GM12878 (cell line): ENCODE measurements at regions not wholly inside any gene's neighbourhood (a gene's known extent, or its start where the extent isn't known, plus 50 kb on each side); places are given as distances from the start of the nearest gene placed in this dataset.

ENCODE experiments used
- ATAC-seq: fragments of 200-7000 bp; cut with Tn5 transposase; 3 replicates; pipeline ENCODE4 v1.9.1; 2020; ENCODE audit warnings: mild to moderate bottlenecking, moderate library complexity
- BruUV-seq: library from RNA; stranded (reverse); fragments of 400-500 nt; replicated peaks from 2 replicates; lab custom pipeline; 2021; lab: Mats Ljungman, UMichigan
- CTCF ChIA-PET: fragments of 300-600 bp; sonication (Branson Sonifier 250); formaldehyde crosslinking; extraction: SDS; loops from one replicate; lab custom pipeline; 2021; ENCODE audit warnings: inconsistent platforms; lab: Yijun Ruan, JAX
- POLR2A ChIA-PET: fragments of 350-600 bp; formaldehyde crosslinking; extraction: SDS; loops from one replicate; lab custom pipeline; 2021; ENCODE audit warnings: inconsistent platforms; lab: Charles Lee
- RAD21 ChIA-PET: fragments of 300-600 bp; sonication (Branson Sonifier 250); formaldehyde crosslinking; loops from one replicate; lab custom pipeline; 2023; ENCODE audit warnings: antibody characterized with exemption; ENCODE audit not compliant: unreplicated experiment; lab: Charles Lee
- SMC1A ChIA-PET: fragments of 300-600 bp; sonication (Branson Sonifier 250); formaldehyde crosslinking; loops from one replicate; lab custom pipeline; 2023; ENCODE audit not compliant: unreplicated experiment, uncharacterized antibody; lab: Charles Lee
- DNase-seq: peaks from one replicate; pipeline ENCODE4 v3.0.0-alpha.2; 2011; ENCODE audit warnings: low read depth, low spot score
- FAIRE-seq: peaks from 3 replicates; lab custom pipeline; 2011; peaks lifted over from hg19 to GRCh38; lab: Jason Lieb, UNC
- H2AFZ ChIP-seq: 2 replicates; pipeline ENCODE4 v1.6.0; 2011; ENCODE audit warnings: low read depth, low read length, control low read depth; ENCODE audit not compliant: control insufficient read depth
- H3K27ac ChIP-seq: 2 replicates; pipeline ENCODE4 v1.5.1; 2011; ENCODE audit warnings: control low read depth; ENCODE audit not compliant: control insufficient read depth, insufficient read depth
- H3K27me3 ChIP-seq, 2 experiments: replicated peaks in 1 of 2; 2 replicates each; pipeline versions ENCODE4 v1.6.0 to v1.6.1; 2011; ENCODE audit warnings: low read length in 1 of 2; ENCODE audit not compliant: control insufficient read depth in 2 of 2, insufficient read depth in 2 of 2
- H3K36me3 ChIP-seq, 2 experiments: 2 replicates each; pipeline ENCODE4 v1.5.1; 2011; ENCODE audit warnings: low read length in 1 of 2; ENCODE audit not compliant: control insufficient read depth in 2 of 2, insufficient read depth in 2 of 2
- H3K4me1 ChIP-seq: 2 replicates; pipeline ENCODE4 v1.6.1; 2011; ENCODE audit warnings: mild to moderate bottlenecking, low read length, moderate library complexity, mixed read lengths; ENCODE audit not compliant: control insufficient read depth, insufficient read depth
- H3K4me2 ChIP-seq: 2 replicates; pipeline ENCODE4 v1.6.0; 2011; ENCODE audit warnings: control low read depth; ENCODE audit not compliant: control insufficient read depth, insufficient read depth
- H3K4me3 ChIP-seq: fragments of 200-600 bp; sonication (generic); 2 replicates; pipeline ENCODE4 v1.5.1; 2016
- H3K79me2 ChIP-seq: 2 replicates; pipeline ENCODE4 v1.6.0; 2011; ENCODE audit warnings: low read length; ENCODE audit not compliant: control insufficient read depth, insufficient read depth
- H3K9ac ChIP-seq: 2 replicates; pipeline ENCODE4 v1.8.0; 2011; ENCODE audit warnings: low read length, control low read depth, mixed read lengths; ENCODE audit not compliant: control insufficient read depth, insufficient read depth
- H3K9me3 ChIP-seq: replicated peaks from 3 replicates; pipeline ENCODE4 v1.5.1; 2011; ENCODE audit warnings: mild to moderate bottlenecking, low read length; ENCODE audit not compliant: control insufficient read depth, insufficient read depth
- H4K20me1 ChIP-seq: 2 replicates; pipeline ENCODE4 v1.6.0; 2011; ENCODE audit not compliant: control insufficient read depth, insufficient read depth
- BHLHE40 ChIP-seq, 2 experiments: fragments of 450-650 bp in 1 of 2; IDR thresholded peaks; 2 replicates each; pipeline ENCODE4 v1.6.1; 2011 to 2017; ENCODE audit warnings: low read depth in 2 of 2, borderline replicate concordance in 1 of 2, improper control_type of control experiment in 1 of 2, low read length in 1 of 2, mild to moderate bottlenecking in 1 of 2
- CEBPB ChIP-seq, 2 experiments: fragments of 150-350 bp in 1 of 2; IDR thresholded peaks; 2 replicates each; pipeline ENCODE4 v1.6.1; 2012 to 2014; ENCODE audit warnings: low read depth in 2 of 2, low read length in 2 of 2, borderline replicate concordance in 1 of 2, inconsistent platforms in 1 of 2
- E2F4 ChIP-seq: IDR thresholded peaks from 2 replicates; pipeline ENCODE4 v1.6.1; 2012; ENCODE audit warnings: low read depth, low read length, improper control_type of control experiment
- EED ChIP-seq: sonication (generic); IDR thresholded peaks from 2 replicates; pipeline ENCODE4 v1.6.1; 2016; ENCODE audit warnings: antibody characterized with exemption, low read depth
- ESRRA ChIP-seq: IDR thresholded peaks from 2 replicates; pipeline ENCODE4 v1.6.1; 2012; ENCODE audit warnings: mild to moderate bottlenecking, low read length, improper control_type of control experiment
- ETV6 ChIP-seq, 2 experiments: fragments of 450-650 bp in 1 of 2; IDR thresholded peaks in 1 of 2; conservative IDR thresholded peaks in 1 of 2; 2 replicates each; pipeline ENCODE4 v1.6.1; 2014; ENCODE audit warnings: antibody characterized with exemption in 1 of 2, borderline replicate concordance in 1 of 2, low read depth in 1 of 2, mild to moderate bottlenecking in 1 of 2, moderate library complexity in 1 of 2
- IRF5 ChIP-seq: fragments of 450-650 bp; IDR thresholded peaks from 2 replicates; pipeline ENCODE4 v1.6.1; 2017; ENCODE audit warnings: borderline replicate concordance
- NFYB ChIP-seq: IDR thresholded peaks from 2 replicates; pipeline ENCODE4 v1.6.1; 2011; ENCODE audit warnings: low read depth, mild to moderate bottlenecking, low read length, improper control_type of control experiment, moderate library complexity; ENCODE audit not compliant: insufficient read depth
- RAD51 ChIP-seq: fragments of 450-650 bp; IDR thresholded peaks from 2 replicates; pipeline ENCODE4 v1.6.1; 2016; ENCODE audit warnings: moderate library complexity, mild to moderate bottlenecking, inconsistent platforms
- RFX5 ChIP-seq: IDR thresholded peaks from 2 replicates; pipeline ENCODE4 v1.6.1; 2011; ENCODE audit warnings: low read depth, low read length, improper control_type of control experiment
- SUZ12 ChIP-seq: fragments of 200-600 bp; sonication (generic); IDR thresholded peaks from one replicate; pipeline ENCODE4 v1.6.1; 2018; ENCODE audit warnings: antibody characterized with exemption, mild to moderate bottlenecking; ENCODE audit not compliant: unreplicated experiment
- TAF1 ChIP-seq: IDR thresholded peaks from 2 replicates; pipeline ENCODE4 v1.6.1; 2011; ENCODE audit warnings: mild to moderate bottlenecking, low read depth, low read length, borderline replicate concordance
- WRNIP1 ChIP-seq: IDR thresholded peaks from 2 replicates; pipeline ENCODE4 v1.6.1; 2011; ENCODE audit warnings: low read depth, low read length, improper control_type of control experiment, borderline replicate concordance
- ZBTB11 ChIP-seq: fragments of 450-650 bp; formaldehyde crosslinking; IDR thresholded peaks from 2 replicates; pipeline ENCODE4 v1.5.0; 2022; ENCODE audit warnings: mild to moderate bottlenecking, missing genetic modification characterization
- ZNF384 ChIP-seq: IDR thresholded peaks from 2 replicates; pipeline ENCODE4 v1.6.1; 2012; ENCODE audit warnings: low read depth, mild to moderate bottlenecking, low read length, improper control_type of control experiment, borderline replicate concordance
- ZNF622 ChIP-seq: fragments of 450-650 bp; IDR thresholded peaks from 2 replicates; pipeline ENCODE4 v1.6.1; 2017; ENCODE audit warnings: mild to moderate bottlenecking, inconsistent platforms
- WGBS: methylation state at CpG from one replicate; pipeline ENCODE4 v1.1.6; 2016; ENCODE audit warnings: low lambda C conversion rate; ENCODE audit not compliant: insufficient replicate concordance, insufficient coverage; ENCODE audit errors: missing lambda C conversion rate; 5-methylcytosine and 5-hydroxymethylcytosine counted together
- in situ Hi-C: fragments of 300-500 bp; cut with MboI; formaldehyde crosslinking; loops from 9 replicates; pipeline ENCODE4 v1.14.3; 2018; ENCODE audit warnings: mixed read lengths
- intact Hi-C: fragments of 100-400 bp; cut with micrococcal nuclease; formaldehyde crosslinking; loops from one replicate; pipeline ENCODE4 v1.14.2; 2022; ENCODE audit not compliant: unreplicated experiment

GRCh38 chr1:80966266-80966665, 834.5 kb upstream of the ADGRL2 start (continued):
- no peak for TF ChIP-seq TAF1
- TF ChIP-seq EED: no peak
- TF ChIP-seq ETV6 (conservative IDR thresholded peaks at IDR 0.05 in 1 of 2, IDR thresholded peaks at IDR 0.05 in 1 of 2; ENCODE audit: borderline replicate concordance in 1 of 2, low read depth in 1 of 2): no peak

- H2AFZ ChIP-seq: no peak overlapping the region
- CTCF ChIA-PET: interaction anchor here (0.9 kb wide), 1 partner anchor 9 kb away, joined by 3 read pairs; no protein-coding TSS in a partner anchor
- H3K9ac ChIP-seq: no peak overlapping the region
- TF ChIP-seq RFX5: no peak
- no peak for TF ChIP-seq BHLHE40 (IDR thresholded peaks at IDR 0.05; ENCODE audit: borderline replicate concordance in 1 of 2, low read depth in 2 of 2, low read length in 1 of 2)
- no peak for TF ChIP-seq IRF5
- TF ChIP-seq ZBTB11 (CRISPR knock-in tag): no peak
- no peak for TF ChIP-seq CEBPB (IDR thresholded peaks at IDR 0.05; ENCODE audit: borderline replicate concordance in 1 of 2, low read depth in 2 of 2, low read length in 2 of 2)
- no peak for TF ChIP-seq ESRRA
- TF ChIP-seq NFYB: no peak
- TF ChIP-seq WRNIP1: no peak
- TF ChIP-seq E2F4: no peak
- no peak for TF ChIP-seq ZNF622
- TF ChIP-seq RAD51: no peak
- TF ChIP-seq SUZ12: no peak
- TF ChIP-seq ZNF384: no peak
- TF ChIP-seq TAF1: no peak
- SMC1A ChIA-PET: no interaction called here
- no peaks in the 10 kb centered on the region for H4K20me1 ChIP-seq
- in situ Hi-C loops: no loop called here
- ATAC-seq (no peak), FAIRE-seq (no peak), DNase-seq (no peak)
- RAD21 ChIA-PET: no interaction called here
- H3K27ac ChIP-seq: no peak overlapping the region
- no TSS peak for BruUV-seq
- H3K36me3 ChIP-seq: no peaks in the 10 kb centered on the region
- H3K4me2 ChIP-seq: no peak overlapping the region
- H3K4me3 ChIP-seq: no peak overlapping the region
- H3K79me2 ChIP-seq: no peaks in the 10 kb centered on the region
- POLR2A ChIA-PET: no interaction called here
- no peaks in the 10 kb centered on the region for H3K4me1 ChIP-seq
- H3K9me3 ChIP-seq: no peaks in the 10 kb centered on the region
- no peaks in the 10 kb centered on the region for H3K27me3 ChIP-seq
- 0% methylated on average over 1 of the region's 1 CpG for WGBS
- intact Hi-C loops: no loop called here
Measured at GRCh38 chr1:80962564-80962963, 838.2 kb upstream of the ADGRL2 start.
